ENCODE measurements at regions not wholly inside any gene's neighbourhood (a gene's known extent, or its start where the extent isn't known, plus 50 kb on each side); places are given as distances from the start of the nearest gene placed in this dataset.

DNA sequence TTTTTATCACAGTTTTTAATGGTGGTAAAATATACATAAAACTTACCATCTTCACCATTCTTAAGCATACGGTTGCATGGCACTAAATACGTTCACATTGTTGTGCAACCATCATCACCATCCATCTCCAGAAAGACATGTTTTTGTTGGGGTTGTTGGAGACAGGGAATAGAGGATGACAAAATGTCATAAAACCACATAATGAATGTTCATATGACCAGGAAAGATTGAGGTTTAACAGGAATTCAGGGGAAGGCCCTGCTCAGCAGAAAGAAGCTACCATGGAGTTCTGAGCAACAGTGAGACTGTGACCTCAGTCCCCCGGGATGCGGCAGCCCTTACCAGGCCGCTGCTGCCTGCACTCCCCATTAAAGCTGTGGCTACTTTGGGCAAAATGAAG, 63.9 kb upstream of the TRIM2 start:
- no peak for DNase-seq (ENCODE audit: low read depth)

DNA sequence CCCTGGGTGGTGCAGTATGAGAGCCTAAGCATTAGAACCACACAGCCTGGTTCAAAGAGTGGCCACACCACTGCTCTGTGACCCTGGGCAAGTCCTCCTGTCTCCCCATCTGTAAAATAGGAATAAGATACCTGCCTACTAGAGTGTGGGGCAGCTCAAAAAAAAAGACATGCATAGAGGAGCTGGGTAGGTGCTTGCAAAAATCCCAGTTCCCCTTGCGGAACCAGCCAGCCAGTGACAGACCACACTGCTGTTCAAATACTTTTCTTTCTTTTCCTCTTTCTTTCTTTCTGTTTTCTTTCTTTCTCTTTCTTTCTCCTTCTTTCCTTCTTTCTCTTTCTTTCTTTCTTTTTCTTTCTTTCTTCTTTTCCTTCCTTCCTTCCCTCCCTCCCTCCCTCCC, 63.0 kb upstream of the TRIM2 start:
- DNase-seq (ENCODE audit: low read depth), result no peak

DNA sequence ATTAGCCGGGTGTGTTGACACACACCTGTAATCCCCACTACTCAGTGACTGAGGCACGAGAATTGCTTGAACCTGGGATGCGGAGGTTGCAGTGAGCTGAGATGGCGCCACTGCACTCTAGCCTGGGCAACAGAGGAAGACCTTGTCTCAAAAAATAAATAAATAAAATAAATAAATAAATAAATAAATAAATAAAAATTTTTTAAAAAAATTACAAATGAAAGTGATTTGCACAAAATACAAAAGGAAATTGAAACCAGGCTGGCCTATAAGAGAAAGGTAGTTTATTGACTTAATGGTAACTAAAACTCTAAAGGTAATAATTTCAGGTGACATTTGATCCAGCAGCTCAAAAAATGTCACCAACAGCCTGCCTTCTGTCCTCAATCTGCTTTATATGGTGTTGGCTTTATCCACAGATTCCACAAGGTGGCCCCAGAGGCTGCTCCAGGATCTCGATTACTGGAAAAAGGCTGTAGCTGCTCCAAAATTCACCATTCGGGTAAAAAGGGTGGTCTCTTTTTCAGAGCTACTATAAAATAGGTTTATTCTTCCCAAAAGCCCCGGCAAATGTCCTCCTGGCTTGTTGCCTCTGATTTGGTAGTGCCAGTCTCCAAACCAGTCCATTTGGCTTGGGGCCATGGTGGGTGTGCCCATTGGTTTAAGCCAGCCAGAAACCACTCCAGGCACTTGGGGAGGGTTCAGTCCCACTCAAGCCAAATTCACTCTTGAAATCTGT, 61.4 kb upstream of the TRIM2 start:
- no peak for DNase-seq (ENCODE audit: low read depth)

DNA sequence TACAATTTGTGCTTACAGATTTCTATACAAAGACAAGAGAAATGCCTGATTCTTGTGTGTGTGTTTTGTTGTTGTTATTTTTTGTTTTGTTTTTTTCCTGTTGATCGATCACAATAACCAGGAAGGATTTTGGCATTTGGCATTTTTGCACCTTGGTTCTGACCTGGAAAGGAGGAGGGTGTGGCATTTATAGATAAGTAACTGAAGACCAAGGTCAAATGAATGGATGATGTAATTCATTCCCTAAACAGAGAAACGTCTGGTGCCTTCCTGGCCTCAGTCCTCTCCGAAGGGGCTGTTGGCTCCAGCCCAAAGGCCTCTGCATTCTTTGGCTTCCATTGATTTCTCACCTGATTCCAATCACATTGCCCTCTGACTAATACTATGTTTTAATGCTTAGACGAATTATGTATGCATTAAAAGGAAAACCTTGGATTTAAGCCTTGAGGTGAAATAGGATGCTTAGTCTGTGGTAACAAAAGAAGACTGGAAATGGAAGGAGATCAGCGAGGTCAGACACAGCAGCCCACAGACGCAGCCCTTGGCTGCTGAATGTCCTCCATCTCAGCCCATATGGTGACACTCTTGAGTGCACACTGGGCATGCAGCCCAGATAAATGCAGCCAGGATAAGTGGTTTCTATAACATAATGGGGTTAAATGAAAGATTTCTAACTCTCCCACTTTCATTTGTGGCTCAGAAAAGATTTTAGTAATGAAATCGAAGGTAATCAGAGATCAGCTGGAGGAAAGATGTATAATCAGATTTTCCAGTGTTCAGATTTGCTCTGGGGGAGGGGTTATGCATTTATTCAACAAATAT, 60.5 kb upstream of the TRIM2 start:
- DNase-seq (ENCODE audit: low read depth), result no peak

DNA sequence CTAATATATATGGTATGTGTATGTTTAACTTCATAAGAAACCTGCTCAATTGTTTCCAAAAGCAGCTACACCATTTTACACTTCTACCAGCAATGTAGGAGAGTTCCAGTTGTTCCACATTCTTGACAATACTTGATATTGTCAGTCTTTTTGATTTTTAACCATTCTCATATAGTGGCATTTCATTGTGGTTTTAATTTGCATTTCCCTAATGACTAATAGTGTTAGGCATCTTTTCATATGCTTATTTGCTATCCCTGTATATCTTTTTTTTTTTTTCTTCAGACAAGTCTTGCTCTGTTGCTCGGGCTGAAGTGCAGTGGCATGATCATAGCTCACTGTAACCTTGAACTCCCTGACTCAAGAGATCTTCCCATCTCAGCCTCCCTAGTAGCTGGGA, 58.2 kb upstream of the TRIM2 start:
- DNase-seq (ENCODE audit: low read depth), result no peak

DNA sequence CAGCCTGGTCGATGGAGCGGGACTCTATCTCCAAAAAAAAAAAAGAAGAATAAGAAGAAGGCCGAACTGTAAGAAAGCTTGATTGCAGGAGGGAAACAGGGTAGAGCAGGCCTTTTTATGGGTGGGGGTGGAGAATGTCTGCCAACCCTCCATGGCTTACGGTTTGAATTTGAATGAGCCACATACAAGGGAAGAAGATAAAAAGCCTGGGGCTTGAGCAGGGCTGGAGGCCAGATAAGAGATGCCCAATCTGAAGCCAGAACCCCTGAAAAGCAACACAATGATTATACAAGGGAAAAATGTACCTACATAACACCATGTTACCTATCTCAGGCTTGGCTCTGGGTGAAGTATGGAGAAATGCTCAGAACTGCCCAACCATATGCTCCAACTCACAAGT, 57.3 kb upstream of the TRIM2 start:
- DNase-seq (ENCODE audit: low read depth), result no peak

DNA sequence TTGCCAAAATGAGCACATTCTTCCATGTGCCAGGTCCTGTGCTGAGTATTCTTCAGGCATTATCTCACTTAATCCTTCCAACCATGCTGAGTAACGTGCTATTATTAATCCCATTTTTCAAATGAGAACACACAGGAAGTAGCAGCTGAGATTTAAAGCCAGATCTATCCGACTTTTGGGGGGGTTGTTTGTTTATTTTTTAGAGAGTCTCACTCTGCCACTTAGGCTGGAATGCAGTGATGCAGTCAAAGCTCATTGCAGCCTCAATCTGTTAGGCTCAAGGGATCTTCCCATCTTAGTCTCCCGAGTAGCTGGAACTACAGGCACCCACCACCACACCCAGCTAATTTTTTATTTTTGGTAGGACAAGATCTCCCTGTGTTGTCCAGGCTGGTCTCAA, 55.5 kb upstream of the TRIM2 start:
- no peak for DNase-seq (ENCODE audit: low read depth)

DNA sequence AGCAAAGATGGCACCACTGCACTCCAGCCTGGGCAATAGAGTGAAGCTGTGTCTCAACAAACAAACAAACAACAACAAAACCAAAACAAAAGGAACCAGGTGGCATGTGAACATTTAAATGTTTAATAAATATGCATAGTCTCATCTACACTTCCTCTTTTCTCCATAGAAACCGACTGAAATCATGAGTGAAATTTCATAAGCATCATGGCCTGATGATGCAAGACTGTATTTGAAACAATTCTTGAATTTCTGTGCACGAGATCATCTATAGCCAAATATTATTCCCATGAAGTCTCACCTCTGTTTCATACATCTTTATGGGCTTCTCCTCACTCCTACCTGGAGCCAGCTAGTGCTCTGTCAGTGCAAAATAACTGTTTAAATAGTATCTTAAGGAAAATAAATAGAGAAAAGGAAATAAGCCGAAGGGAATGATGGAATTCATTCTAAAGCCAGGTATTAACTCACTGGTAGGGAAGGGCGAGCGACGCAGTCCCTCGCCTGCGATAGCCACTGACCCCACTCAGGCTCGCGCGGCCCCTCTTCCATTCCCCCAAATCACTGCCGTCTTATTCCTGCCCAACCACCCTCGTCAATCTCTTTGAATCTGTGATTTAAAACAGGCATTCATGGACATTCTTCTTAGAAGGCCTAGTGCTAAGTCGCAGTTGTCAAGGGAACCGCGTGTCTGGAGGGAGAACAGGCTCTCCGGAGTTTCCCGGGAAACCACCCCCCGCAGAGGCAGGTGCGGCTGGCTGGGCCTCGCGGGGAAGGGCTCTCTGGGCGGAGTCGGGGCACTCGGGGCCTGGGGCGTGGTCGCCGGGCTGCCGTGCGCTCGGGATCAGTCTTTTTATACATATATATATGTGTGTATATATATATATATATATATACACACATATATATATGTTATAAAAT, 52.4 kb upstream of the TRIM2 start:
- DNase-seq (ENCODE audit: low read depth), result no peak

DNA sequence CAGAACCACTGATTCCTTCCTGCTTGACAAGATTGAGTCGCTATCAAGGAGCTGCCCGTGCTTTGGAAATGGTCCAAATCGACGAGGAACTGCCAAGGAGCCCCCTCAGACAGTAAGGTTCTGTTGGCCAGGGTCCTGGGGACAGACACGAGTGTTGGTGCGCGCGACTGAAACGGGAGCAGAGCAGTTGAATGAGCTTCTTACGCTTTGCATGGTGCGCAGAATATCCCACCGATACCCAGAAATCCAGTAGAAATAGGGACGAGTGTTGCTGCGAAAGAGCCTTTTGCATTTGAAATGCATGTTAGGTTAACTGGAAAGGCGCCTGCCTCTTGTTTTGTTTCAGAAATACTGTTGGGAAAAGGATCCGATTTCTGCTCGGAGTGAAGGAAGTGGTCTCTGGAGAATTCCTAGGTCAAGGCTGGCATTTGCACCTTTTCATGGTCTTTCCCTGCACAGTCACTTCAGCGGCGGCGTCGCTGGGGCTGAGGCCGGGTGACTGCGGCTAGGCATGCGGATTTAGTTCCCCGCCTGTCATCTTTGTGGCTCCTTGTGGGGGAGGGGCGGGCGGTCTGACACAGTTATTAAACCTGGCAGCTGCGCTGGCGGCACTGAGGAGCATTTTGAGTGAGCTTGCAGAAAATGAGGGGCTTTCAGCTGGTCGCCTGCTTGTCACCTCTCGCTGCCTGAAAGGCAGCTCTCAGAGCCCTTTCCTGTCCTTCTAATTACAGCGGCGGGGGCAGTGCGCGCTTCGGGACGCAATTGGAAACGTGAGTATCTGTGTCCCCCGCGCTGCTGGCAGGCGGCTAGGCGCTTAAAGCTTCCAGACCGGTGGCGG, 51.5 kb upstream of the TRIM2 start:
- no peak for DNase-seq (ENCODE audit: low read depth)

DNA sequence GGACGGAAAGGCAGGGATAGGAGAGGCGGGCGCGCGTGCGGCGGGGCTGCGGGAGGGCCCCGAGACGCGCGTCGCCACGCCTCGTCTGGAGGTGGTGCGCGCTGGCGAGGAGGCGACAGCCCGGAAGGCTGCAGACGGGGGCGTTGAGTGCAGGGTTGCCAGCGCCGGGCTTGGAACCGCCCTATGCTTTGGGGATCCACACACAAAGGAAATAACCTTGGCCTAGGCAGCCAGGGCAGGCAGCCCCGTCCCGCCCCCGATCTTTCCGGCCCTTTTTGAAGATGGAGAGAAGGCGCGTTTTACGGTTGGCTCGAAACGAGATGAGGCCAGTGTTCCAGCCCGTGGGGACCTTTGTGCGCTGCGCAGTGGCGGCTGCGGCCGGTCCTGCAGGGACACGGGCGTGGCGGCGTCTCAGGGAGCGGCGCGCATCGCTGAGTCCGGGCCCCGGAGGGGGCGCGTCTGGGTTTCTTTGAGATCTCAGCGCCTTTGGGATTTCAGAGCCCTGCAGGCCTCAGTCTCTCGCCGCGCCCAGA, 50.8 kb upstream of the TRIM2 start:
- no peak for DNase-seq (ENCODE audit: low read depth)

DNA sequence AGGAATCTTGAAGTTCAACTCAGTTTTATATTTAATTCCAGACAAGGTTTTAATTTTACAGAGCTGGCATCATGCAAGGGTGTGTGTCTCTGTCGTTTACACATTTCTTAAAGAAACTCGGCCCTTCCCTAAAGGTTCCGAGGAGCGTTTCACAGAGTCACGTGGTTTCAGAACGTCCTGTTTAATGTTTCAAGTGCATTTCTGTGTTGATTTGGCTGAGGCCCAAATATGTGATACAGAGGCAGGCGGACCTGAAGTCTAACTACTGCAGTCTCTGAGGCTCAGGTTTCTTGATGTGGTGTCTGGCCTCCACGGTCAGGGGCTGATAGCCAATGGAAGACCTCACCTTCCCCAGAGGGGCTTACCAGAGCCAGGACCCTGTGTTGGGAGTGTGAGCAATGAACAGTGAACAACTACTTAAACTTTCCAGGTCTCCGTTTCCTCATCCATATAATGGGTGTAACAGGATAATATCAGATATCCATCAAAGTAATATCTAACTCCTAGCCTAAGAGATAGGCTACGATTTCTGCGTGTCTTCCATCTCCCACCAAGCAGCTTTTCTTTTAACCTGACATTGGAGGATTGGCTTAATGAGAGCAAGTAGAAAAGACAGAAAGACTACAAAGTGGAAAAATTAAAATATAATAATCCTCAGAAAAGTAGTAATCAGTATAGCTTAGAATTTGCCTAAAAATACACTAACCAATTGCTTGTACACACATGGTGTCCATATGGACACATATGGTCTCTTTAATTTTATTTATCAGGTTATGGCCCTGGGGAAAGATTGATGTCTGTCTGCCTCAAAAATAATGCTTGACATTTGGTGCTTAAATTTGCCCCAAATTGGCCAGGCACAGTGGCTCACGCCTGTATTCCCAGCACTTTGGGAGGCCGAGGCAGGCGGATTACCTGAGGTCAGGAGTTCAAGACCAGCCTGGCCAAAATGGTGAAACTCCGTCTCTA, 50.0 kb upstream of the TRIM2 start:
- DNase-seq (ENCODE audit: low read depth), result no peak
